ENCODE measurements at regions not wholly inside any gene's neighbourhood (a gene's known extent, or its start where the extent isn't known, plus 50 kb on each side); places are given as distances from the start of the nearest gene placed in this dataset.

GRCh38 chr1:95728841-95729240 lies 494.8 kb downstream of the RWDD3 start:
- H3K27ac Mint-ChIP-seq, result no peak overlapping the region
- H3K4me3 Mint-ChIP-seq, result no peak overlapping the region
- no peaks in the 10 kb centered on the region for H3K27me3 Mint-ChIP-seq
- peaks cover 6% of the 10 kb centered on the region for H3K9me3 Mint-ChIP-seq
- no peaks in the 10 kb centered on the region for H3K4me1 Mint-ChIP-seq
- H3K36me3 Mint-ChIP-seq, result no peaks in the 10 kb centered on the region
- no peak for DNase-seq

DNA sequence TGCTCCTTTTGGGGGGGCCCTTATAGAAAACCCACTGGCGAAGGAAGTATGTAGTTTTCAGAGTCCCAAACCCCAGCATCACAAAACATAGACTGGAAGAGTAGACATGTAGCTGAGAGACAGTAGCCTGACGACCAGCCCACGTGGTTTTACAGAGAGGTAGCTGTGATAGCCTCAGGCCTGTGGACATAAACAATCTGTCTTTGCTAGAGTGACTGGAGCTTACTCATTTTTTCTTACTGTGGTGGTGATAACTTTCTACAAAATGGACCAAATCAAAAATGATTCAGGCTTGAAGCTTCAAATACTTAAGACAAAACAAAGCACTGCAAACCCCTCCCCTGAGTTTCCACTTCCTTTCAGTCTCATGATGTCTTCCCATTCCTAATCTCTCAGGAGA lies 497.0 kb downstream of the RWDD3 start:
- H3K9me3 Mint-ChIP-seq, result peaks cover 6% of the 10 kb centered on the region
- no peaks in the 10 kb centered on the region for H3K36me3 Mint-ChIP-seq
- H3K27ac Mint-ChIP-seq, result no peak overlapping the region
- no peak for DNase-seq
- no peaks in the 10 kb centered on the region for H3K27me3 Mint-ChIP-seq
- no peaks in the 10 kb centered on the region for H3K4me1 Mint-ChIP-seq
- no peak overlapping the region for H3K4me3 Mint-ChIP-seq

GRCh38 chr1:95731466-95731865 lies 497.5 kb downstream of the RWDD3 start:
- Mint-ChIP-seq H3K27me3 (no peaks in the 10 kb centered on the region), H3K36me3 (no peaks in the 10 kb centered on the region), H3K9me3 (peaks cover 6% of the 10 kb centered on the region), H3K4me3 (no peak overlapping the region), H3K27ac (no peak overlapping the region), H3K4me1 (no peaks in the 10 kb centered on the region)
- DNase-seq, result no peak

DNA sequence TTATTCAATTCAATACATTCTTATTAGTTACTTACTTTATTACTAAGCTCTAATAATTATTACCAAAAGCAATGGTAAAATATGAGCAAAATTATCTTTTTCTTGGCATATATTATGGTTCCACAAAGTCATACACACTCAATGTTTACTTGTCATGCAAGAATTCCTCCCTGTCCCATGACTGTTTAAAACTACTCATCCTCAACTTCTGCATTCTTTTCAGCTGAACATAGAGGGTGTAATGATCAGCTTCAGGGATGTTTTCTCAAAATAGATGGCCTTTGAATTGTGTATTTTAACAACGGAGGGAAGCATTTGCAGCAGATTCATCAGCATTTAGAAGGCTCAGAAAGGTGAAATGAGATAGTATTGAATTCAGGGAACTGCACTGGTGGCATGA lies 499.0 kb downstream of the RWDD3 start:
- no peak for DNase-seq
- Mint-ChIP-seq H3K4me3 (no peak overlapping the region), H3K4me1 (no peaks in the 10 kb centered on the region), H3K27me3 (no peaks in the 10 kb centered on the region), H3K27ac (no peak overlapping the region), H3K9me3 (peaks cover 10% of the 10 kb centered on the region), H3K36me3 (no peaks in the 10 kb centered on the region)

- no peaks in the 10 kb centered on the region for H3K27me3 Mint-ChIP-seq
- H3K27ac Mint-ChIP-seq, result no peak overlapping the region
- peaks cover 11% of the 10 kb centered on the region for H3K9me3 Mint-ChIP-seq
- H3K36me3 Mint-ChIP-seq, result no peaks in the 10 kb centered on the region
- no peak for DNase-seq
- H3K4me1 Mint-ChIP-seq, result no peaks in the 10 kb centered on the region
- H3K4me3 Mint-ChIP-seq, result no peak overlapping the region
Observed at GRCh38 chr1:95733671-95734070, 499.7 kb downstream of the RWDD3 start.

DNA sequence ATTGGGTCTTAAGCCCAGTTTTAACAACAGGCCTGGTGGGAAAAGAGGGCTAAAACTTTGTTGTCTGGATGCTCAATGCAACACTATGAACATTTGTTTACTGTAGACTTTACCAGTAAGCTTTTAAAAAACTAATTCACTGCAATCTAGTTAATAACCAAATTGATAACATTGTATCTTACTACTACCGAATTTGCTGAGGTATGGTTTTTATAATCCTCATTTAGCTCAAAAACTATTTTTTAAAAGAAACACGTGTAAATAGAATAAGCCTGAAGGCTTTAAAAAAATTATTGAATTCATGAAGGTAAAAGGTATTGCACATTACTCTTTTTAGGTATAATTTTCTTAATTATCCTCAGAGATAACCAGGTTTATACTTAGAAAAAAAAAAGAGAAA lies 500.6 kb downstream of the RWDD3 start:
- no peak for DNase-seq
- Mint-ChIP-seq H3K4me3 (no peak overlapping the region), H3K27me3 (no peaks in the 10 kb centered on the region), H3K4me1 (no peaks in the 10 kb centered on the region), H3K9me3 (peaks cover 11% of the 10 kb centered on the region), H3K27ac (no peak overlapping the region), H3K36me3 (no peaks in the 10 kb centered on the region)

- Mint-ChIP-seq H3K27me3 (no peaks in the 10 kb centered on the region), H3K9me3 (peaks cover 11% of the 10 kb centered on the region), H3K27ac (no peak overlapping the region), H3K36me3 (no peaks in the 10 kb centered on the region), H3K4me3 (no peak overlapping the region), H3K4me1 (no peaks in the 10 kb centered on the region)
- no peak for DNase-seq
Observed at GRCh38 chr1:95742591-95743089, 508.6 kb downstream of the RWDD3 start.

DNA sequence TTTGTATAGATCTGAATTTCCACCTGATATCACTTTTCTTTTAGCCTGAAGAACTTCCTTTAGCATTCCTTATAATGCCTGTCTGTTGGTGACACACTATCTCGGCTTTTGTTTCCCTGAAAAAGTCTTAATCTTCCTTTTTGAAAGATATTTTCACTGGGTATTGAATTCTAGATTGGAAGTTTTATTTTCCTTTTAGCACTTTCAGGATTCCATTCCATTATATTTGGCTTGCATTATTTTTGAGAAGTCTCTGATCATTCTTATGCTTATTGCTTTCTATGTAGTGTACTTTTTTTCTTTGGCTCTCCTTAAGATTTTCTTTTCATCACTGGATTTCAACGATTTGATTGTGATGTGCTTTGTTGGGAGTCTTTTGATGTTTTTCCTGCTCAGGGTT lies 510.7 kb downstream of the RWDD3 start:
- no peaks in the 10 kb centered on the region for H3K4me1 Mint-ChIP-seq
- DNase-seq, result no peak
- H3K4me3 Mint-ChIP-seq, result no peak overlapping the region
- peaks cover 7% of the 10 kb centered on the region for H3K9me3 Mint-ChIP-seq
- no peaks in the 10 kb centered on the region for H3K36me3 Mint-ChIP-seq
- H3K27me3 Mint-ChIP-seq, result no peaks in the 10 kb centered on the region
- no peak overlapping the region for H3K27ac Mint-ChIP-seq

DNA sequence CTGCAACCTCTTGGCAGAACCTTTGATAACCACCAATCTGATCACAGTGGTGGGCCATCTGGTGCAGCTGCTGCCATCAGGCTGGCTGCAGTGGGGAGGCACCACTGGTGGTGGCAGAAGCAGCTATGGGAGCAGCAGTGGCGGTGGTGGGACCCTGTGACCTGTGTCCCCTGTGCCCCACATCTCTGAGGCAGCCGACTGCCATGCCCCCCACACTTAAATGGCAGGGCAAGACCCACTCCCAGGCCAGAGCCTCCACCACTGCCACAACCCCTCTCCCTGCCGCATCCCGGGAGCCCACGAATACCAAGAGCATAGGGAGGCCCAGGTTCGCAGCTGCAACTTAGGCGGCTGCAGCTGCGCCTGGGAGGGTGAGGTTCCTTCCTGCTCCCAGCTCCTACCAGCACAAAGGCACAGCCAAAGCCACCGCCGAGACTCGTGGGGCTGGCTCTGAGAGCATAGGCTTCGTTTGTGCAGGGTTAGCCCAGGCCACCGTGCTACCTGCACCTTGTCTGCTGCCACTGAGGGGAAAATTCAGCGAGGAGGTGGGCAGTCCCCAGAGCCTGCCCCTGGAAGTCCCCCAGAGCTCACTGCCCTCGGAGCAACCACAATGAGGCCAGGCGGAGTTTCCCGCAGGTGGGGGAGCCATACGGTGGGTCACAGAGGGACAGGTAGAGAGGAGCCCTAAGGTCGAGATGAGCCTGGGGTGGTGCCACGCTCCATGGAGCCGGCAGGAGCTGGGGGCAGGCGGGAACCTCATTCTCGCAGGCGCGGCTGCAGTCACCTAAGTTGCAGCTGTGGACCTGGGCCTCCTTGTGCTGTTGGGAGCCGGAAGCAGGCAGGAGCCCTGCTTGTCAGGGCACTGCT lies 518.7 kb downstream of the RWDD3 start:
- no peaks in the 10 kb centered on the region for H3K4me1 Mint-ChIP-seq
- peaks cover 12% of the 10 kb centered on the region for H3K9me3 Mint-ChIP-seq
- no peaks in the 10 kb centered on the region for H3K36me3 Mint-ChIP-seq
- no peak overlapping the region for H3K4me3 Mint-ChIP-seq
- DNase-seq, result no peak
- no peaks in the 10 kb centered on the region for H3K27me3 Mint-ChIP-seq
- no peak overlapping the region for H3K27ac Mint-ChIP-seq

DNA sequence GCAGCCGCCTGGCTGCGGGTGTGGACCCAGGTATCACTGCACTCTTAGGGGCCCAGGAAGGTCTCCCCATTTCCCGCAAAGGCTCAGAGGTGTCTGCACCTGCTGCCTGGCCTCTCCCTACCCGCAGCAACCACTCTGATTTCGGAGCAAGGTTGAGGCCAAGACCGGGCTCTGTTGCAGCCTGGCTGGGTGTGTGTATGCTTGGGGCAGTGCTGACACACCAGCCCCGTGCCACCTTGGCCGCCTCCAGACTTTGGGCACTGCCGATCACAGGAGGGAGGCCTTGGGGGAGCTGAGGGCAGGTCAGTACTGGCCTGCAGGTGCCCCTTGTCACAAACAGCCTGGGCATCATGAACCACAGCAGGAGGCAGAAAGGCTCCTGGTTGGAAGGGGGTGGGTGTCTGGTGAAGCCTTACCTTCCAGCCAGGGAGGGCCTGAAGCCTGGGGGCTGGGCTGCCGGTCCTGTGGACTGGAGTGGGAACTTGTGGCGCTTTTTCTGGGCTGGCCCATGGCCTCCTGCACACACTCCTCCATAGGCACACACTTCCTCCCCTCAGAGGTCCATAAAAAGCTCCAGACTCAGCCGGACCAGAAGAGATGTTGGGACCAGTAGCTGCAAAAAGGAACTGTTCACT lies 519.5 kb downstream of the RWDD3 start:
- no peak for DNase-seq
- Mint-ChIP-seq H3K27ac (no peak overlapping the region), H3K4me3 (no peak overlapping the region), H3K9me3 (peaks cover 12% of the 10 kb centered on the region), H3K27me3 (no peaks in the 10 kb centered on the region), H3K36me3 (no peaks in the 10 kb centered on the region), H3K4me1 (no peaks in the 10 kb centered on the region)

- DNase-seq, result no peak
- H3K4me1 Mint-ChIP-seq, result no peaks in the 10 kb centered on the region
- no peaks in the 10 kb centered on the region for H3K36me3 Mint-ChIP-seq
- no peaks in the 10 kb centered on the region for H3K27me3 Mint-ChIP-seq
- H3K4me3 Mint-ChIP-seq, result no peak overlapping the region
- no peak overlapping the region for H3K27ac Mint-ChIP-seq
- peaks cover 12% of the 10 kb centered on the region for H3K9me3 Mint-ChIP-seq
Observed at GRCh38 chr1:95754412-95754811, 520.4 kb downstream of the RWDD3 start.

DNA sequence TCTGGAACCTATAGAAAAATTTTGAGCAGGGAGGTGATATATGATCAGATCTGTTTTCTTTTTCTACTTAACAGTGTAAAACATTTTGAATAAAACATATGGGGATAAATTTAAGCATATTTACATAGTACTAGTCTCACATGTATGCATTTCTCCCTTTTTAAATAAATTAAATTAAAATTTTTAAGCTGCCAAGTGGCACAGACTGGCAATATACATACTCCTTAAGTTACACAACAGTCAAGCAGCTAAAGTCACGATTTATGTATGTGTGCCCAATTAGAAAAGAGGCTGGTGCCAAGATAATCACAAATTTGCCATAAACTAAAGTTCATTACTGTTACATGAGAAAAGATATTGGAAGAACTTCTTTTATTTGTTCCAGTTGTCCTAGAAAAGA lies 532.0 kb downstream of the RWDD3 start:
- H3K9me3 Mint-ChIP-seq, result peaks cover 3% of the 10 kb centered on the region
- H3K27me3 Mint-ChIP-seq, result no peaks in the 10 kb centered on the region
- no peak overlapping the region for H3K27ac Mint-ChIP-seq
- no peaks in the 10 kb centered on the region for H3K36me3 Mint-ChIP-seq
- H3K4me1 Mint-ChIP-seq, result no peaks in the 10 kb centered on the region
- H3K4me3 Mint-ChIP-seq, result no peak overlapping the region
- DNase-seq, result no peak

- H3K27me3 Mint-ChIP-seq, result no peaks in the 10 kb centered on the region
- H3K27ac Mint-ChIP-seq, result no peak overlapping the region
- H3K36me3 Mint-ChIP-seq, result no peaks in the 10 kb centered on the region
- no peak for DNase-seq
- H3K4me1 Mint-ChIP-seq, result no peaks in the 10 kb centered on the region
- H3K4me3 Mint-ChIP-seq, result no peak overlapping the region
- H3K9me3 Mint-ChIP-seq, result no peaks in the 10 kb centered on the region
Observed at GRCh38 chr1:95770581-95770980, 536.6 kb downstream of the RWDD3 start.

DNA sequence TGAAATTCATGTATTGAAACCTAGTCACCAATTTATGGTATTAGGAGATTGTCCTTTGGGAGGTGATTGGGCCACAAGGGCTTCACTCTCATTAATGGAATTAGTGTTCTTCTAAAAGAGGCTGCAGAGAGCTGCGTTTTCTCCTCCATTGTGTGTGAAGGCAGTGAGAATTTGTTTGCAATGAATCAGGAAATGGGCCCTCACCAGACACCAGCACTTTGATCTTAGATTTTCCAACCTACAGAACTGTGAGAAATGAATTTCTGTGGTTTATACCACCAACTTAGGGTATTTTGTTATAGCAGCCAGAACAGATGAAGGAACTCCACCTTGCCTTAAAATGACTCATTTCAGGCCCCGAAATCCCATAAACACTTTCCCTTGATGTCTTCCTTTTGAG lies 544.2 kb downstream of the RWDD3 start:
- H3K4me1 Mint-ChIP-seq, result peaks cover 2% of the 10 kb centered on the region
- no peak overlapping the region for H3K4me3 Mint-ChIP-seq

DNA sequence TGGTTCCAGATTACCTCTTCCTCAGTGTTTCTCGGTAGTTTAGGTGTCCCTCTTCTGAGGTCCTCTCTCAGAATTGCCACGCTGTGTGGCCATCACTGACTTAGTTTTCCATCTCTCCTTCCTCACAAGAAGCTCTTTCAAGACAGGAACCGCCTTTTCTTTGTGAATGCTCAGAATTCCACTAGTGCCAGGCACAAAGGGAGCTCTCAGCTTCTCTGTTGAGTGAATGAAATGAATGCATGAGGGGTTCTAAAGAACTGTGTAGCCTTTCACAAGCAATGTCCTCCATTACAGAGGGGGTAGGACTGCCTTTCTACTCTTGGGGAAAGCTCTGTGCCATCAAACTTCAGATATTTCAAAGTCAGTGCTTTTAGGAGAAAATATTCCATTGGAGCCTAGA lies 546.8 kb downstream of the RWDD3 start:
- no peak overlapping the region for H3K4me3 Mint-ChIP-seq

More for the DNA sequence above, 544.2 kb downstream of the RWDD3 start:
- DNase-seq, result no peak
- no peaks in the 10 kb centered on the region for H3K27me3 Mint-ChIP-seq
- H3K36me3 Mint-ChIP-seq, result no peaks in the 10 kb centered on the region
- peaks cover 7% of the 10 kb centered on the region for H3K9me3 Mint-ChIP-seq
- H3K27ac Mint-ChIP-seq, result no peak overlapping the region

GRCh38 chr1:95790136-95790535 lies 556.1 kb downstream of the RWDD3 start:
- peaks cover 7% of the 10 kb centered on the region for H3K9me3 Mint-ChIP-seq
- H3K27me3 Mint-ChIP-seq, result no peaks in the 10 kb centered on the region
- no peaks in the 10 kb centered on the region for H3K36me3 Mint-ChIP-seq
- no peak overlapping the region for H3K27ac Mint-ChIP-seq
- H3K4me1 Mint-ChIP-seq, result no peaks in the 10 kb centered on the region
- DNase-seq, result no peak
- H3K4me3 Mint-ChIP-seq, result no peak overlapping the region

More for the DNA sequence above, 546.8 kb downstream of the RWDD3 start:
- no peak overlapping the region for H3K27ac Mint-ChIP-seq
- no peaks in the 10 kb centered on the region for H3K36me3 Mint-ChIP-seq
- H3K4me1 Mint-ChIP-seq, result peaks cover 2% of the 10 kb centered on the region
- H3K9me3 Mint-ChIP-seq, result peaks cover 11% of the 10 kb centered on the region
- H3K27me3 Mint-ChIP-seq, result no peaks in the 10 kb centered on the region
- no peak for DNase-seq
